Activated CD8-positive, alpha-beta memory T cell treated with anti-CD3 and anti-CD28 coated beads, Interleukin-2, amount 50 U/mL, for 48 hours (primary cell): ENCODE measurements at regions not wholly inside any gene's neighbourhood (a gene's known extent, or its start where the extent isn't known, plus 50 kb on each side); places are given as distances from the start of the nearest gene placed in this dataset.

Source experiments
- DNase-seq: peaks from one replicate; pipeline ENCODE4 v3.0.0-alpha.2; 2020

GRCh38 chr13:22103046-22104027 lies 432.5 kb downstream of the FGF9 start:
- no peak for DNase-seq

- no peak for DNase-seq
Measured at GRCh38 chr13:22106058-22106457, 435.2 kb downstream of the FGF9 start.

- no peak for DNase-seq
Measured at GRCh38 chr13:22107549-22107948, 436.7 kb downstream of the FGF9 start.

- DNase-seq: no peak
Measured at GRCh38 chr13:22108283-22108942, 437.5 kb downstream of the FGF9 start.

- no peak for DNase-seq
Measured at GRCh38 chr13:22108979-22109378, 438.1 kb downstream of the FGF9 start.

- no peak for DNase-seq
Measured at GRCh38 chr13:22110368-22110767, 439.5 kb downstream of the FGF9 start.

- DNase-seq: no peak
Measured at GRCh38 chr13:22111152-22111783, 440.4 kb downstream of the FGF9 start.

GRCh38 chr13:22111961-22112360 lies 441.1 kb downstream of the FGF9 start:
- no peak for DNase-seq

GRCh38 chr13:22112956-22113745 lies 442.3 kb downstream of the FGF9 start:
- no peak for DNase-seq

GRCh38 chr13:22114630-22115311 lies 443.9 kb downstream of the FGF9 start:
- no peak for DNase-seq

- DNase-seq: no peak
Measured at GRCh38 chr13:22118158-22118557, 447.3 kb downstream of the FGF9 start.

- no peak for DNase-seq
Measured at GRCh38 chr13:22120646-22121045, 449.8 kb downstream of the FGF9 start.

- no peak for DNase-seq
Measured at GRCh38 chr13:22121146-22121739, 450.4 kb downstream of the FGF9 start.

- no peak for DNase-seq
Measured at GRCh38 chr13:22126433-22127021, 455.7 kb downstream of the FGF9 start.

GRCh38 chr13:22127277-22128164 lies 456.6 kb downstream of the FGF9 start:
- no peak for DNase-seq

GRCh38 chr13:22128441-22129408 lies 457.9 kb downstream of the FGF9 start:
- no peak for DNase-seq

GRCh38 chr13:22130254-22130653 lies 459.4 kb downstream of the FGF9 start:
- DNase-seq: no peak

GRCh38 chr13:22134261-22134660 lies 463.4 kb downstream of the FGF9 start:
- DNase-seq: no peak

- no peak for DNase-seq
Measured at GRCh38 chr13:22135446-22135845, 464.6 kb downstream of the FGF9 start.
